ENCODE measurements at regions not wholly inside any gene's neighbourhood (a gene's known extent, or its start where the extent isn't known, plus 50 kb on each side); places are given as distances from the start of the nearest gene placed in this dataset.

- WGBS (ENCODE audit: low lambda C conversion rate, missing lambda C conversion rate) = 97% methylated on average over 9 of the region's 9 CpGs
- Histone ChIP-seq H3K9me3 (ENCODE audit: low read depth) (no peaks in the 10 kb centered on the region), H3K27me3 (no peaks in the 10 kb centered on the region), H3K4me1 (ENCODE audit: insufficient read depth) (peaks cover 6% of the 10 kb centered on the region), H2AFZ (no peak overlapping the region), H3K4me2 (no peak overlapping the region), H4K20me1 (ENCODE audit: insufficient read depth, poor library complexity, severe bottlenecking) (no peaks in the 10 kb centered on the region), H3K36me3 (replicated peaks; ENCODE audit: insufficient read depth, low read depth) (no peaks in the 10 kb centered on the region), H3K79me2 (no peaks in the 10 kb centered on the region), H3K4me3 (no peak overlapping the region), H3K27ac (no peak overlapping the region), H3K9me2 (replicated peaks; ENCODE audit: insufficient read depth) (no peaks in the 10 kb centered on the region)
- DNase-seq (ENCODE audit: low spot score) = no peak
- TF ChIP-seq CTCF (IDR thresholded peaks at IDR 0.05; ENCODE audit: poor library complexity) (no peak), EZH2 (IDR thresholded peaks at IDR 0.05; ENCODE audit: borderline replicate concordance) (no peak), EZH2phosphoT487 (IDR thresholded peaks at IDR 0.05; ENCODE audit: low read depth, severe bottlenecking, unreplicated experiment) (no peak)
Measured at GRCh38 chr1:213324859-213325258, 273.8 kb downstream of the RPS6KC1 start.

GRCh38 chr1:213325482-213325881 lies 274.4 kb downstream of the RPS6KC1 start:
- H3K4me2 ChIP-seq = no peak overlapping the region
- no peaks in the 10 kb centered on the region for H3K9me3 ChIP-seq (ENCODE audit: low read depth)
- H3K9me2 ChIP-seq (replicated peaks; ENCODE audit: insufficient read depth) = no peaks in the 10 kb centered on the region
- no peak overlapping the region for H3K4me3 ChIP-seq
- no peaks in the 10 kb centered on the region for H3K79me2 ChIP-seq
- H3K27ac ChIP-seq = no peak overlapping the region
- no peaks in the 10 kb centered on the region for H3K36me3 ChIP-seq (replicated peaks; ENCODE audit: insufficient read depth, low read depth)
- no peaks in the 10 kb centered on the region for H4K20me1 ChIP-seq (ENCODE audit: insufficient read depth, poor library complexity, severe bottlenecking)
- no peak for DNase-seq (ENCODE audit: low spot score)
- no peaks in the 10 kb centered on the region for H3K27me3 ChIP-seq
- H3K4me1 ChIP-seq (ENCODE audit: insufficient read depth) = peaks cover 6% of the 10 kb centered on the region
- no peak overlapping the region for H2AFZ ChIP-seq
- WGBS (ENCODE audit: low lambda C conversion rate, missing lambda C conversion rate) = 92% methylated on average over 9 of the region's 9 CpGs
- TF ChIP-seq CTCF (IDR thresholded peaks at IDR 0.05; ENCODE audit: poor library complexity) (no peak), EZH2 (IDR thresholded peaks at IDR 0.05; ENCODE audit: borderline replicate concordance) (no peak), EZH2phosphoT487 (IDR thresholded peaks at IDR 0.05; ENCODE audit: low read depth, severe bottlenecking, unreplicated experiment) (no peak)

DNA sequence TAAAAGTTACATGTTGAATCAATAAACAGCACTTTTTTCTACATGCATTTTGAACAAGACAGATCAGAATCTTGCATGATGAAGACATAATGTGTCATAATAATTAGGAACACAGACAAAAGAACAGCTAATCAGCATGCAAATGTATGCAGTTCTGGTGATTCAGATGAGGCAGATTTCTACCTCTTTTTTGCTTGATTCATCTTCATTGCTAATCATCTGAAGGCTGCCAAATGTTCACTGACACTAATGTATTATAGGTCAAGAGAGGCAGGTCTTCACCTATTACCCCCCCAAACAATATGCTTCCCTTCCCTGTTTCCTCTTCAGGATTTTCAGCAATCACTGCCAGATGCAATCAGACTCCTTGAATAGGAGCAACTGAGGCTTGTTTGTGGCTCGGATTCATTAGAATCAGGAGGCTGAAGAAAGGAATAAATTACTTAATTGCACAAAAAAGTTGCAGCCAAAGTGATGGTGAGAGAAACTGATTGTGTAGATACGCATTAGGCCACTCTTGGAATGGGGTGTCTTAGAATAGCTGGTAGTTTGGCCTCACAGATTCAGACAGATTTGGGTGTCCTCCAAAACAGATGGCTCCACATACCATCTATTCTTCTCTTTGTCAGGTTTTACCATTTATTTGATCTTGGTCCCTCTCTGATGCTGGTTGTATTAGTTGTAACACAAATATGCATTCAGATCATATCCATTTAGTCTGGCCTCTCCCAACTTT lies 275.4 kb downstream of the RPS6KC1 start:
- WGBS (ENCODE audit: low lambda C conversion rate, missing lambda C conversion rate) = 93% methylated on average over 2 of the region's 2 CpGs
- no peak overlapping the region for H3K27ac ChIP-seq
- H3K9me3 ChIP-seq (ENCODE audit: low read depth) = no peaks in the 10 kb centered on the region
- no peak for TF ChIP-seq CTCF (IDR thresholded peaks at IDR 0.05; ENCODE audit: poor library complexity)
- no peak for TF ChIP-seq EZH2phosphoT487 (IDR thresholded peaks at IDR 0.05; ENCODE audit: low read depth, severe bottlenecking, unreplicated experiment)
- TF ChIP-seq EZH2 (IDR thresholded peaks at IDR 0.05; ENCODE audit: borderline replicate concordance) = no peak
- no peak overlapping the region for H3K4me3 ChIP-seq
- H3K4me1 ChIP-seq (ENCODE audit: insufficient read depth) = peaks cover 6% of the 10 kb centered on the region
- no peak for DNase-seq (ENCODE audit: low spot score)
- no peak overlapping the region for H3K4me2 ChIP-seq
- no peaks in the 10 kb centered on the region for H3K27me3 ChIP-seq
- no peaks in the 10 kb centered on the region for H3K79me2 ChIP-seq
- H3K9me2 ChIP-seq (replicated peaks; ENCODE audit: insufficient read depth) = no peaks in the 10 kb centered on the region
- no peak overlapping the region for H2AFZ ChIP-seq
- H3K36me3 ChIP-seq (replicated peaks; ENCODE audit: insufficient read depth, low read depth) = no peaks in the 10 kb centered on the region
- no peaks in the 10 kb centered on the region for H4K20me1 ChIP-seq (ENCODE audit: insufficient read depth, poor library complexity, severe bottlenecking)

Data from hepatocyte (in vitro differentiated cells).